Bronchial epithelial cell (primary cell): ENCODE measurements at regions not wholly inside any gene's neighbourhood (a gene's known extent, or its start where the extent isn't known, plus 50 kb on each side); places are given as distances from the start of the nearest gene placed in this dataset.

Experiments used
- DNase-seq: peaks from one replicate; pipeline ENCODE4 v3.0.0-alpha.2; 2010; ENCODE audit warnings: low read depth
- FAIRE-seq: peaks from 2 replicates; lab custom pipeline; 2011; peaks lifted over from hg19 to GRCh38; lab: Jason Lieb, UNC
- H3K27me3 ChIP-seq: 2 replicates; pipeline ENCODE4 v1.5.1; 2011; ENCODE audit warnings: low read length; ENCODE audit not compliant: control insufficient read depth, insufficient read depth
- H3K36me3 ChIP-seq: 2 replicates; pipeline ENCODE4 v1.5.1; 2011; ENCODE audit warnings: low read length; ENCODE audit not compliant: control insufficient read depth, insufficient read depth
- H3K4me3 ChIP-seq: 2 replicates; pipeline ENCODE4 v1.5.1; 2011; ENCODE audit warnings: mild to moderate bottlenecking, low read depth, low read length, control low read depth
- CTCF ChIP-seq: IDR thresholded peaks from 2 replicates; pipeline ENCODE4 v1.5.1; 2011; ENCODE audit warnings: mild to moderate bottlenecking, moderate library complexity, low read length, control low read depth, inconsistent platforms; ENCODE audit not compliant: insufficient read depth, severe bottlenecking

- DNase-seq (peak; percentile 13), FAIRE-seq (no peak)
- Histone ChIP-seq H3K27me3 (no peaks in the 10 kb centered on the region), H3K4me3 (no peak overlapping the region), H3K36me3 (no peaks in the 10 kb centered on the region)
- TF ChIP-seq CTCF: no peak
Observed at GRCh38 chr2:14199040-14199439, 433.5 kb upstream of the LRATD1 start.

- Histone ChIP-seq H3K36me3 (no peaks in the 10 kb centered on the region), H3K27me3 (no peaks in the 10 kb centered on the region), H3K4me3 (no peak overlapping the region)
- no peak for FAIRE-seq
- no peak for TF ChIP-seq CTCF
- peak; percentile 80 for DNase-seq
Observed at GRCh38 chr2:14219306-14219705, 413.2 kb upstream of the LRATD1 start.

DNA sequence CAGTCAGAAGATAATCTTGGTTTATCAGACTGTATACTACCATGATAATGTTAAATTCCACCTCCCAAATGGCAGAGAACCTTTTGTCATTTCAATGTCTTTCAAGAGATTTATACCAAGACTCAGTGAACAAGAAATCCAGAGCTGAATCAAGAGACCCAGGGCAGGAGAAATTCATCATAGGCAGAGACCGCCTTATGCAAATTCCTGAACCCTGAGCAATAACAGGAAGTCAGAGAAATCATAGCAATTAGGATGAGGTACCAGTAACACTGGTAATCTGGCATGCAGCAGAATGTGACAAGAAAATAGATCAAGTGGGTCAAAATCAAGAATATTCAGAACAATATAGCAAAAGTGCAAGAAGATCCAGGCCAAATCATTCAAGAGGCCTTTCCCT, 412.4 kb upstream of the LRATD1 start:
- Histone ChIP-seq H3K27me3 (no peaks in the 10 kb centered on the region), H3K36me3 (no peaks in the 10 kb centered on the region), H3K4me3 (no peak overlapping the region)
- FAIRE-seq: no peak
- TF ChIP-seq CTCF: no peak
- peak; percentile 64 for DNase-seq

DNA sequence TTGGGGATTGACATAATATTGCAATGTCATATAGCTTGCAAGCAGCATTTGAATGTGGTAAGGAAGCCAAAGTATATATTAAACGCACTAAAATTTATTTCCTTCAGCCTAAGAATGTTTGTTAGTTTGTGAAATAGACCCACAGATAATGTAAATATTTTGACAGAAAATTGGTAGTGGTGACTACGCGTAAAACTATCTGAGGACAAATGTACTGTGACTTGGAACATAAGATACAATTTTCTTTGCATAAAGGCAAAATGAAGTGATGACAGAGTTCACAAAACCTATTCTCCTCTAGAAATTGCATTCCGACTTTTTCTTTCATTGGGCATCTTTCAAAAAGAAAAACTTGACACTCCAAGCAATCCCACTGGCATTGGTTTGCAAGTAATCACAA, 411.1 kb upstream of the LRATD1 start:
- no peak for DNase-seq
- Histone ChIP-seq H3K4me3 (no peak overlapping the region), H3K36me3 (no peaks in the 10 kb centered on the region), H3K27me3 (no peaks in the 10 kb centered on the region)
- FAIRE-seq: no peak
- no peak for TF ChIP-seq CTCF

DNA sequence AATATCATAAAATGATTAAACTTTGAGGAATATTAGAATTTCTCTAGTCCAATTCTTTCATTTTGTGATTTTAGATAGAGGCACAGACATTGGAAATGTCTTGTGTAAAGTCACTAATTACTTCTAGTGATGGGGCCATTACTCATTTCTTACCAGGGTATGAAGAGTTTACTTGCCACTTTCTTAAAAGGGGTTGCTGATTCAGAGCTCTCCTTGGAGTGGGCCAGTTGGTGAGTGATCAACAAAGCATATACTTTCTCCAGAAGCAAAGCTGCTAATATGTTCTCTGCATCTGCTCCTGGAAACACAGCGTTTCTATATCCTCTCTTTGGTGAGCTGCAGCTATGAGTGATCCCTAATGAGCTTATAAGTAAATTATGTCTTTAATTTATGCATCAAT, 408.9 kb upstream of the LRATD1 start:
- no peak overlapping the region for H3K4me3 ChIP-seq
- no peaks in the 10 kb centered on the region for H3K36me3 ChIP-seq
- TF ChIP-seq CTCF: no peak
- no peak for FAIRE-seq
- H3K27me3 ChIP-seq: no peaks in the 10 kb centered on the region
- peak; percentile 4 for DNase-seq

GRCh38 chr2:14231391-14231898, 401.1 kb upstream of the LRATD1 start:
- Histone ChIP-seq H3K36me3 (no peaks in the 10 kb centered on the region), H3K4me3 (no peak overlapping the region), H3K27me3 (no peaks in the 10 kb centered on the region)
- TF ChIP-seq CTCF: no peak
- DNase-seq (no peak), FAIRE-seq (no peak)
